Limb (tissue), 2 donors: ENCODE measurements at regions not wholly inside any gene's neighbourhood (a gene's known extent, or its start where the extent isn't known, plus 50 kb on each side); places are given as distances from the start of the nearest gene placed in this dataset.
"Not testable (repeated sequence)": the region's sequence is repeated elsewhere in the genome, so short reads cannot be mapped to it uniquely, and the experiment has no call there.

Experiments
- DNase-seq, 2 donors: peaks; one replicate each; pipeline ENCODE4 v3.0.0-alpha.2; 2016; ENCODE audit errors: extremely low spot score in 2 of 2

DNA sequence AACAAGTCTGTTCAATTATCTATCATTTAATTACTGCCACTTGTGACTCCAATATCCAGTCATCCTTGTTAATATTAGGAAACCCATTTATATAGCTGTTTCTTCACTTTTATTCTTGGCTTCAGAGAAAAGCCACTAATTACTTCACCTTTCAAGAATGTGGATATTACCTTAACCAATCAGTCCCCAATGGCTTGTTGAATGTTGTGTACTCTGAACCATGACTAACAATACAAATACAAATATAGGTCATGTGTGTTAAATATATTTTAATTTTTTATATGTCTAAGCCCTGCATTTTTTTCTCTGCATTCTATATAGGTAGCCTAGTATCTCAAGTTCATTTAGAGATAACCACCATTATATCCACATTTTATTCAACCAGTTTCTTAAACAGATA, 1513.4 kb upstream of the AGA start:
- DNase-seq = no peak

DNA sequence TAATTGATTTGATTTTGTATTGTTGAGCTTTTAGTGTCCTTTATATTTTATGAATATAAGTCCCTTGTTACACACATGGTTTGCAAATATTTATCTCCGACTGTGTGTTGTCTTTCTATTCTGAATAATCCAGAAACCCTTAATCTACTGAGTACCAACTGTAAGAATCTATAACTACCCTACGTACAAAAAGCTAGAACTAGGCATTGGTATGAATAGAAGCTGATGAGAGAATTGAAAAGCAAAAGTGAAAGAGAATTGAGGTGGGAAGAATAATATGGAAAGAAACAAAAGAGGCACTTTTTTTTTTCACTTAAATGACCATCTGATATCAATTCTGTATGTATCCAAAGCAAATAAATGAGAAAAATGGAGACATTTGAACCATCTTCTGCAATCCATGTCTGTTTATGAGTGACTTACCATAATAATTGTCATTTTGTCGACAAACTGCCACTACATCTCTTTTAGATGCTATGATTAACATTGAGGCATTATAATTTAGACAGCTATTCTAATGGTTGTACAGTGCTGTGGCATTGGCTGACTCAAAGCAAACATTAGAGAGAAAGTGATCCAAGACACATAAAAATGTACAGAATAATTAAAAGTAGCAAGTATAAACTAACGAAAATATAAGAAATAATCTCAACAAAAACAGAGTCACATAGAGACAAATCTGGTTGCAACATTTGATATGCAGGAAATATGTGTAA, 1516.6 kb upstream of the AGA start:
- DNase-seq = no peak

DNA sequence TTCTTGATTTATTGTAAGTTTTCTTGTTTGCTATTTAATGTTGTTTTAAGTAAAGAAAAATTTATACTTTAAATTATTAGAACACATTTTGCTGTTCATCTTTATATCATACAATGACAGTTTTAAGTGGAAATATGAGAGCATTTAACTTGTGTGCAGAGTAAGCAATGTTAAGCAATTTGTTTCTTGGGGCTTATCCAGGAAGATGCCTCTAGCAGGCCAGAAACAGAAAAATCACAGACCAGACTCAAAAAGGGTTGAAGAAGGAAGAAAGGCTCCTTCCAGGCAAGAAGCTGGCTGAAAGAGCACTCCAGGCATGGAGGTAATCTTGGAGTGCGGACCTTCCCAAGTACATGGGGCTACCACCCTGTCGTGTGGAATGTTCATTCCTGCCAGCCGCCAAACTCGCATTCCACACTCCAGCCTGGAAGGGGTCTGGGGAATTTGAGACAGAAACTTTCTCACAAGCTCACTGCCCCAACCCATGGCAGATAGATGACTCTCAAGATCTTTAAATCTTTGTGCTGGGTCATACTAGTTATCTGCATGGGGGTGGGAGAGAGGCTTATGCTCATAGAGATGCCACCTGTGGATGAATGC, 1521.3 kb upstream of the AGA start:
- DNase-seq = no peak

DNA sequence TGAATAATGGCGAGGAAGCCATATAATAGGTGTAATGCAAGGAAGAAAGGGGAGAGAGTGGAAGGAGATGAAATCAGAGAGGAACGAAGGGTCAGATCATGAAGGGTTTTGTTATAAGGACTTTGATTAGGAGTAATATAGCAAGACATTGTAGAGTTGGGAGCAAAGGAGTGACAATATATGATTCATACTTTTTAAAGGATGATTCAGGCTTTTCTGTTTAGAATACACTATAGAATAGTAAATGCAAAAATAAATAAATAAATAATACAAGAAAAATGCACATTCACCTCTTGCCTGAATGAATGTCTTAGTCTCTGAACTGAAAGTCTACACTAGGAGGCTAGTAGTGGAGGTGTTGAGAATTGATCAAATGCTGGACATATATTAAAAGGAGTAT, 1524.4 kb upstream of the AGA start:
- DNase-seq = no peak

DNA sequence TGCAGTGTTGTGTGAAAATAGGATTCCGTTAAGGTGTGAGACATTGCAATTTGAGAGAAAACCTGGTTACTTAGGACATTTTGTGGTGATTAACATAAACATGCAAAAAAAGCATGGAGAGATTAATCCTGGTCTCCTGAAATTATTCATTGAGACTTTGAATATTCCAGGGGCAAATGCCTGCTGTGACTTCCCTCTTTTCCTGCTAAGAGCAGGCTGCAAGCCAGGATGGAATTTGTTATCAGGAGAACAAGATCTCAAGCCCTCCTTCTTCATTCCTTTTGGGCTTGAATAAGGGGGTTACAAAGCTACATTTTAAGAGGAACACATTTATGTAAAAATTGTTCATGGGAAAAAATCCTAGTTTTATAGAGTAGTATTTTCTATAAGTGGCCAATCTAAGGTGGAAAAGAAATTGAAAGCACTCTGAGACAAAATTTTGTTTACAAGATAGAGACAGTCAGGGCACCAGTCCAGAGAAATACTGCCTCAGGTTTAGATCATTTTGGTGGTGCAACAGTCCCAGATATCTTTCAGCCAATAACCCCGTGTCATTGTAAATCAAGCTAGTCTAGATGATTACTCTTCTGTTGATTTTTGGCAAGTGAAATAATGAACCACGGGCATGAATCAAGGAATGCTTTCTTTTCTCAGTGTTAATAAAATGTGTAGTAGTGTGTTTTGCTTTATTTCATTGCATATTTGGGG, 1528.3 kb upstream of the AGA start:
- DNase-seq = no peak

DNA sequence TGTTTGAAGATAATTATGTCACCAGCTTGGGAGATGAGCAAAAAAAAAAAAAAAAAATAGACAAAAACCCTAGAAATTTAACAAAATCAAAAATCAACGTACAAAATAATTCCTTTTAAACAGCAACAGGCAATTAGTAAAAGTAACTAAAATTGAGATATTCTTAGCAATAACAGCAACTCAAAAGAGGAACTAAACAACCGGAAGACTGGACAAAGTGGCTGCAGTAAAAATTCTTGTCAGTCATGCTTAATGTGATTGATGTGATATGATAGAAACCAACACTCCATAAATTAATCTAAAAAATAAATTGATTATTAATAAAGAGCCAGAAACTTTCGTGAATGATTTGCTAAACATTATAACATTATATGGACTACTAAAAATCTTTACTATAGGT, 1534.6 kb upstream of the AGA start:
- DNase-seq = no peak

DNA sequence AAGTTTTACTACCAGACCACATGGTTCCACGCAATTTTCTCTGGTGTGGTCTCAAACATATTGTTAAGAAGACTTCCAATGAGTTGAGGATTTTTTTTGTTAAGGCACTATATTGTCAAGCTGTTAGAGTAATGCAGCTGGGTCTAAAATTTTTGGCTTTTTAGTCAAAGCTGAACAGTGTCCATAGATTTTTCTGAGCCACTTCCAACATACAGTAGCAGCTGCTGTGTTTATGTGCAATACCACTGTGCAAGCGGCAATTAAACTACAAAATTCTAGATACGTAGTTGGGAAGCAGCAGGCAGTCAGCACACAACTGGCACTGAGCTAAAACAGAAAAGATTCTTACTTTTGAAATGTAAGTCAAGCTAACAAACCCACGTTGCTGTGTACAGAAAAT, 1551.1 kb upstream of the AGA start:
- DNase-seq = no peak

DNA sequence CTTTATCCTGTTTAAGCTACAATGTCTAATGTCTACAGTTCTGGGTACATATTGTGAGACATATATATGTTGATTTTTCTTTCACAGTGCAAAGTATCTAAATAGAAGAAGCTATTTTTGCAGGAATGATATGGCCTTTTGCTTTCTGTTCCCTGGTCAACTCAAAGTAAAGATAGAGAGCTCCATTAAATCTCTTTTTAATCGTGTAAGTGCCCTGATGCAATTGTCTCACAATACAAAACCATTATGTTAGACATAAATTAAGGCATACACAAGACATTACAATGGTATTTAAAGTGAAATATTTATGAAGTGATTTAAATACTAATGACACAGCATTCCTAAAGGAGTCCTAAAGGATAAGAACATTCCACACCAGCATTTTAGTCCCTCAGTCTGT, 1559.7 kb upstream of the AGA start:
- DNase-seq = no peak

DNA sequence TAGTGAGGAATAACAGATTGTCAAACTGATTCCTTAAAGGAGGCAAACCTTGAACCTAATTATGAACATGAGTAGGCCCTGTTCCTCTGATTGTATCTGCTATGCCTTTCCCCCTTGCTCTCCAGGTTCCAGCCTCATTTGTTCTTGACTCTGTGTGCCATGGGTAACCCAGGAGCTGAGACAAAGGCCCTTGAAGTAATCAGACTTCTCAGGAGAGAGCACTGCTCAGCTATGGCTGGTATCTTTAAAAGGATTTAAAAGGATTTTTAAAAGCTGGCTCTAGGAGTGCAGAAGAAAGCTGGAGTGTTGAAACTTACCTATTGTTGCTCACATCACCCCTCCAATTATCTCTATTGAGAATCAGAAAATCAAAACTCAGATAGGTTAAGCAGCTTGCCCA, 1565.5 kb upstream of the AGA start:
- no peak for DNase-seq

DNA sequence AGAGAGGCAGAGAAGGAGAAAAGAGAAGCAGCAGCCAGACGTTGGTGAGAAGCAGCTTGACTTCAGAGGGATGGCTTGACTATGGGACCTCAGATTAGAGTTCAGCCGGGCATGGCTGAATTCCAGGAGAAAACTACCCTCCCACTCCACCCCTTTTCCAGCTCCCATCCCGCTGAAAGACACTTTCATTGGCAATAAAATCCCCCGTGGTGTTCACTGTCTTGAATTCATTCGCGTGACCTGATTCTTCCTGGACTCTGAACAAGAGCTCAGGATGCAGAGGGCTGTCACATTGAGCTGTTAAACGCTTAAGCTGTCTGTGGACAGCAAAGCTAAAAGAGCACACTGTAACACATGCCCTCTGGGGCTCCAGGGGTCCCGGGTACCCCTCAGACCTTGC, 1575.3 kb upstream of the AGA start:
- DNase-seq = no peak

DNA sequence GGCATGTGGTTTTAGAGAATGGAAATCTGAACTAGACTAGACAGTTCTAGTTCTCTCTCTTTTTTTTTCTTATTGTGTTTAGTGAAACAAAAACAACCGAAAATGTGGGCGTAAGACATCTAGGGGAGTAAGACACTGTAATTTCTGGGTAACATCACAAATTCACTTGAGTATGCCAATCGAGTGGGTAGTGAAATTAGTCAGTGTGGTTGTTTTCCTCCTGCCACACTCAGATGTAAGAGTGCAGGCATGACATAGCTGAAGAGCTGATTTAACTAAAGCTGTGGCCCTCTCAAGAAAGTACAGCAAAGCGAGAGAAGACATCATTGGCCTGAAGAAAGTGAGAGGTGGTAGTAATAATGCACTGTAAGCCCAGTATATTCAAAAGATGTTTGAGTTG, 1585.3 kb upstream of the AGA start:
- no peak for DNase-seq

DNA sequence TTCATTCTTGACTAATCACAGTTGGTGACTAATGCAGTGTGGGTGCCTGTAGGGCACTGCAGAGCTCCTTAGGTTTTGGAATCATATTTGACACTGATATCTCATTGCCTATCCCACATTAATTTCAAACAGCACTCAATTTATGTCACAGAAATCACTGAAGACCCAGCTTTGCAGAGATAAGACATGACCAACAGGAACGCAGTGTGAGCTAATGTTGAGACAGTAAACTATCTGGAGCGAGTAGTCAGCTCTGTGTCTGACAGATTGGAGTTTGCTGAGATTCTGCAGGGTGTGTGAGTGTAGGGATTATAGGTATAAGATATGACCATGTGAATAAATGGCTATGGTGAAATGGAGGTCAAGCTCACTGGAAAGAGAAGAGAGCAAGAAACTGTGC, 1586.1 kb upstream of the AGA start:
- no peak for DNase-seq

DNA sequence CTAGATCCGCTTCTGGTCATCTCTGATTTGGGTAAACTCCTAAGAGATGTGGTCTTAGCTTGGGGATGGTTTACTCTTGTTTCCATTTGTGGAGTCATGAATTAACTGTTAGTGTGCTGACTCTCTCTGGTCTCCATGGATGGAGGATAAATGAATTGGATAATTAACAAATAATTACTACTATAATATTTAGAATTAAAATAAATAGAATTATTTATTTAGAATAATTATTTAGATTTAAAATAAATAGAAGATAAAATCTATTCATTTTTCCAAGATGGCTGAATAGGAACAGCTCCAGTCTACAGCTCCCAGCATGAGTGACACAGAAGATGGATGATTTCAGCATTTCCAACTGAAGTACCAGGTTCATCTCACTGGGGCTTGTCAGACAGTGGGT, 1587.4 kb upstream of the AGA start:
- DNase-seq = no peak

DNA sequence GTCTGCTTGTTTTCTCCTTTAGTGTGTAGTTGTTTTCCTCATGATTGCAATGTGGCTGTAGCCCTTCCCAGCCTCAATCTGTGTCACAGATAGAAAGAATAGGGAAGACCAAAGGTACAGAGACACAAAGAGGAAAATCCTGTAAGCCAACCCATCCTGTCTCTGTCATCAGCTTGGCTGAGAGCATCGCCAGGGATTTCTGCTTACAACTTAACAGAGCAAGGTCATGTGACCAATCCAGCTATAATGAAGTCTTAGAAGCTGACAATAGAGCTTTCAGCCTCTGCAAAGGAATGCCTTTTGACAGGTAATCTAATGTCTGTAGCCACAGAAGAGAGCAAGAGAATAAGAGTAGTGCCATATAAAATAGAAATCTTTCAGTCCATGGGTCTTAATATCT, 1598.0 kb upstream of the AGA start:
- no peak for DNase-seq

DNA sequence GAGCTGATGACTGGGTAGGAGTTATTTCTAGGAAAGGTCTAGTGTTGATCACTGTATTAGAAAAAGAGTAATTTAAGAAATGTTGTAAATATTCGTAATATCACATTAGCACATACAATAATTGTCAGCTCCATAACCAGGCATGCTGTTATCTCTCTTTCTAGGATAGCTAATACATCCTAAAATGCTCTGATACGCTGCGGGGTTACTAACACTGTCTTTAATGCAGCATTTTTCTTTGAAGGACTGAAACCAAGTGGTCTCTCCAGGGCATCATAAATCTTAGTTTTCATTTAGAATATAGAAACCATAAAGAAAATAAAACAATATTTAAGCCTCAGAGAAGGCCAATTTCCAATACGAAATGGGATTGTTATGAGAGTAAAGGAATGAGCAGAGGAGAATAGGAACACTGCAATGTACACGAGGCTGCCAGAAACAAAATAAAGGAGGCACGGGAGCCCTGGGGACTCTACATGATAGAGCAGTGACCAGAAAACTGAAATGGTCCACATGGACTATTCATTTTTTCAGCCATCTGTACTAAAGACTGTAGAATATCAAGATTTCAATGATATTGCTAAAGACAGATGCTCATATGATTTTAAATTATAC, 1606.7 kb upstream of the AGA start:
- DNase-seq = no peak

DNA sequence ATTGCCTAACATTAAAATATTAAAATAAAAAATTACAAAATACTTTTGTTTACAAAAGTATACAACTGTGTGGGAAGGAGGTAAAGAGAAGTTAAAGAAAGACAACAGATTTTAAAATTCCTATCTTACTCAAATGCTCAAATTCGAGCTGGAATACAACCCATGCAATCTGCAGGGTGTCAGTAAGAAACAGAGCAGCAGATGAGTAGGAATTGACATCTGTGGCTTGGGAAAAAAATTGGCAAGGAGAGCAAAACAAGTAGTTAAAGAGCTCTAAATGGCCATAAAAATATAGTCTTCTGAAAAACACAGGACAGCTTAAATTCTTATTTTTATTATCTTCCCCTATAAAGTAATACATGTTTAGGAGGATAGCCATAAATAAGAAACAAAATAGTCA, 1609.0 kb upstream of the AGA start:
- no peak for DNase-seq

DNA sequence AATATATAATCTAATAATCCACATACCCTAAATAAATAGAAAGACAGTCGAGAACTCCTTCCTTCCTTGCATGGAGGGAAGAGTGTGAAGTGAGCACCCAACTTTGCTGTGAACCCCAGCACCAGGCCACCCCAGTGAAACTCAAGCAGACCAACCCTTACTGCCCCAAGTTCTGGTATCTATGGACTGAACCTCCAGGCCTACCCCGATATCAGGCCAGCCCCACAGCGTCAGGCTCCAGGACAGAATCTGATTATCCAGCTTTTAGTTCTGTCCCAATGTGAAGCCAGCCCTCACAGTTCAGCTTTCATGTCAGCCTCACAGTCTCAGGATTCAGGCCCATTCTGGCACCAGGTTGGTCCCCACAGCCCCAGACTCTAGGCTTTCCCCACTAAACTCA, 1617.2 kb upstream of the AGA start:
- DNase-seq = no peak

DNA sequence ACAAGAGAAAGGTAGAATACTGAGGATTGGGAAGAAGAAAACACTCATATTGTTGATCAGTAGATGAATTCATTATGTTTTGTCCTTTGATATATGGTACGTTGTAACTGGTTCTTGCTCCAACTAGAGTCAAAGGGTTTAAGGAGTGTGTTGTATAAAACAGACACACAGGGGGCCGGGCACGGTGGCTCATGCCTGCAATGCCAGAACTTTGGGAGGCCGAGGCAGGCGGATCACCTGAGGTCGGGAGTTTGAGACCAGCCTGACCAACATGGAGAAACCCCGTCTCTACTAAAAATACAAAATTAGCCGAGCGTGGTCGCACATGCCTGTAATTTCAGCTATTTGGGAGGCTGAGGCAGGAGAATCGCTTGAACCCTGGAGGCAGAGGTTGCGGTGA, 1624.0 kb upstream of the AGA start:
- DNase-seq = not testable (repeated sequence)

DNA sequence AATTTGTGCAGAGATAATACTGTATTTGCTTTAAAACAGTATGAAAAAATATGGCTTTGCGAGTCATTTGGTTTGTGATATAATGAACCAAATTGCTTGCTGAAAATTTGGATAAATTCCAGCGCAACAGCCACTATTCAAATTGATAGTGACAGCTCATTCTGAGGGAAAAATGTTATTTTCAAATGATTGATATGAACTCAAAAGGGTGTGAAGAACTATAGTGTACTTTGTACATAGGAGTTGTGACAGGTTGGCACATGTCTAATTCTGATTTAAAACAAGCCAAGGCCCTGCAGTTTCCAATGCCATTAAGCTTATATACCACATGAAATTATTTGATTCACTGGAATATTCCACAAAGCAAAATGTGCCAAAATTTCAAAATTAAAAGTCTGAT, 1628.9 kb upstream of the AGA start:
- no peak for DNase-seq

DNA sequence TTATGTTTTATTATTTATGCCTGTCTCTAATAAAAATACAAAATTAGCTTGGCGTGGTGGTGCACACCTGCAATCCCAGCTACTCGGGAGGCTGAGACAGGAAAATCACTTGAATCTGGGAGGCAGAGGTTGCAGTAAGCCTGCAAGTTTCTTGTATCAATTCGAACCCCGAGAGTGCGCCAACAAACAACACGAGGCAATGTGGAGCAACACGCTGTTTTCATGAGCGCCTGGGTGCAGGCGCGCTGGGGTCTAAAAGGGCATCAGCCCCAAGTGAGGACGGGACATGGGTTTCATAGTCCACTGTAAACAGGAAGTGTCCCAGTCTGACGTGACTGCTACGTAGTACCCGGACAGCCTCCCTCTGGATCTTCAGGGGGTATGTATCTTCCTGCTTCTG, 1634.6 kb upstream of the AGA start:
- DNase-seq = no peak

DNA sequence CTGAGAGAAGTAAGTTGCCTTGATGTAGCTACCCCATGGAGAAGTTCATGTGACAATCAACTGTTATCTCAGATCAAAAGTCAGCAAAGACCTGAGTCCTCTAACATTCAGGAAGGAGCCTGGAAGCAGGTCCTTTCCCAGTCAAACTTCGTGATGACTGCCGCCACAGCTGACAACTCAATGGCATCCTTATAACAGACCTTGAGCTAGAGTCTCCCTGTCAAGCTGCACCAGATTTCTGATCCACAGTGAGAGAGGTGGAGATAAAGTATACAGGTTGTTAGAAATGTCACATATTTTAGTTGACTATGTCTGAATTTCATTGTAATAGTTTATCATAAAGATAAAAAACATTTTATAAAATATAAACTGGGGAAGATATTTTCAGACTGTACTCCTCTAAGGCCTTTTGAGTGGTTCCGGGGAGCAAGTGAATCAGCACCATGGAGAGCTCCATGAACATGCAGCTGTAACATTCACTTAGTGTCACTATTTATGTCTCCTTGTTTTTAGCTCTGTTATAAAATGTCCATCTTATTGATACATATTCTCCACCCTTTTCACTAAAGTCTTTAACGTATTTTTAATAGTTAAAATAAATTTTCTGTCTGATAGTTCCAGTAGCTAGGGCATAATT, 1653.5 kb upstream of the AGA start:
- peak; percentile 34 to 35 for DNase-seq

DNA sequence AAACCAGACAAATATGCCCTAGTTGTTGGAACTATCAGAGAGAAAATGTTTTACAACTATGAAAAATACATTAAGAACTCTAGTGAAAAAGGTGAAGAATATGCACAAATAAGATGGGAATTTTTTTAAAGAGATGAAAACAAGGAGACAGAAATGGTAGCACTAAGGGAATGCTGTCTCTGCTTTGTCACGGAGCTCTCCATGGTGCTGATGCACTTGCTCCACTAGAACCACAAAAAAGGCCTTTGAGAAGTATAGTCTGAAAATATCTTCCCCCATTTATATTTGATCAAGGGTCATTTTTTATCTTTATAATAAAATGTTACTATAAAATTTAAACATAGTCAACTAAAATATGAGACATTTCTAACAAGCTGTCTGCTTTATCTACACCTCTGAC, 1655.5 kb upstream of the AGA start:
- peak; percentile 45 to 47 for DNase-seq
